GM19239 (cell line): ENCODE measurements at regions not wholly inside any gene's neighbourhood (a gene's known extent, or its start where the extent isn't known, plus 50 kb on each side); places are given as distances from the start of the nearest gene placed in this dataset.
A peak's percentile ranks its signal among the peaks of the same experiment; 100 is the strongest.

Experiments
- DNase-seq: peaks from one replicate; pipeline ENCODE4 v3.0.0; 2011; ENCODE audit warnings: low spot score; ENCODE audit not compliant: insufficient read length
- FAIRE-seq: peaks from 2 replicates; lab custom pipeline; 2011; peaks lifted over from hg19 to GRCh38; lab: Jason Lieb, UNC

- FAIRE-seq (peak; percentile 68), DNase-seq (no peak)
Observed at GRCh38 chr12:66066137-66066928, 64.2 kb downstream of the LLPH start.

GRCh38 chr12:66065641-66066136, 64.9 kb downstream of the LLPH start:
- FAIRE-seq, result no peak
- no peak for DNase-seq

- FAIRE-seq (no peak), DNase-seq (no peak)
Observed at GRCh38 chr12:66065150-66065549, 65.4 kb downstream of the LLPH start.

GRCh38 chr12:66063916-66064315, 66.6 kb downstream of the LLPH start:
- DNase-seq, result no peak
- no peak for FAIRE-seq

- FAIRE-seq, result no peak
Observed at GRCh38 chr12:66062290-66062625, 68.3 kb downstream of the LLPH start.

GRCh38 chr12:66061557-66062289, 68.8 kb downstream of the LLPH start:
- FAIRE-seq (no peak), DNase-seq (no peak)

More at GRCh38 chr12:66062290-66062625, 68.3 kb downstream of the LLPH start:
- DNase-seq, result no peak

GRCh38 chr12:66061076-66061475, 69.5 kb downstream of the LLPH start:
- FAIRE-seq (no peak), DNase-seq (no peak)

- no peak for DNase-seq
- FAIRE-seq, result peak; percentile 44
Observed at GRCh38 chr12:66060163-66060907, 70.2 kb downstream of the LLPH start.

- FAIRE-seq (no peak), DNase-seq (no peak)
Observed at GRCh38 chr12:66059666-66060065, 70.9 kb downstream of the LLPH start.

GRCh38 chr12:66058554-66058953, 72.0 kb downstream of the LLPH start:
- no peak for FAIRE-seq
- no peak for DNase-seq

- FAIRE-seq (peak; percentile 71), DNase-seq (no peak)
Observed at GRCh38 chr12:66055837-66056319, 74.7 kb downstream of the LLPH start.

GRCh38 chr12:66052988-66053615, 77.4 kb downstream of the LLPH start:
- peak; percentile 21 for FAIRE-seq
- no peak for DNase-seq

GRCh38 chr12:66051361-66051760, 79.2 kb downstream of the LLPH start:
- FAIRE-seq (peak; percentile 23), DNase-seq (no peak)

GRCh38 chr12:66050610-66051009, 79.9 kb downstream of the LLPH start:
- DNase-seq (no peak), FAIRE-seq (no peak)

- DNase-seq, result no peak
- peak; percentile 26 for FAIRE-seq
Observed at GRCh38 chr12:66050283-66050576, 80.3 kb downstream of the LLPH start.

- DNase-seq (no peak), FAIRE-seq (no peak)
Observed at GRCh38 chr12:66049538-66050282, 80.8 kb downstream of the LLPH start.

GRCh38 chr12:66048835-66049537, 81.6 kb downstream of the LLPH start:
- no peak for DNase-seq
- FAIRE-seq, result no peak

GRCh38 chr12:66048218-66048834, 82.2 kb downstream of the LLPH start:
- DNase-seq (no peak), FAIRE-seq (no peak)
